CD4-positive, alpha-beta T cell (primary cell): ENCODE measurements at regions not wholly inside any gene's neighbourhood (a gene's known extent, or its start where the extent isn't known, plus 50 kb on each side); places are given as distances from the start of the nearest gene placed in this dataset.
A peak's percentile ranks its signal among the peaks of the same experiment; 100 is the strongest.

Source experiments
- ATAC-seq: fragments of 200-7000 bp; cut with Tn5 transposase; one replicate; pipeline ENCODE4 v1.10.0; 2022; ENCODE audit warnings: mild to moderate bottlenecking; ENCODE audit not compliant: poor library complexity
- CTCF ChIA-PET: fragments of 350-600 bp; sonication (Branson Sonifier 250); formaldehyde crosslinking; loops from one replicate; lab custom pipeline; 2021; ENCODE audit warnings: antibody characterized with exemption, inconsistent platforms; lab: Charles Lee
- POLR2A ChIA-PET: fragments of 350-600 bp; sonication (Branson Sonifier 250); formaldehyde crosslinking; loops from one replicate; lab custom pipeline; 2021; ENCODE audit warnings: antibody characterized with exemption, inconsistent platforms; lab: Charles Lee
- DNase-seq, 14 experiments: peaks; one replicate each; pipeline ENCODE4 v3.0.0-alpha.2; 2013 to 2020; ENCODE audit warnings: mixed read lengths in 2 of 14
- H3K27ac ChIP-seq, 2 donors: one replicate each; pipeline versions ENCODE4 v1.5.1 to v1.7.0; 2013; ENCODE audit warnings: low read length in 2 of 2, low read depth in 1 of 2, mild to moderate bottlenecking in 1 of 2
- H3K27me3 ChIP-seq, 2 experiments: 1 replicate in 1 of 2; 2 replicates in 1 of 2; pipeline versions ENCODE4 v1.6.1 to v1.7.0; 2013; ENCODE audit warnings: low read length in 2 of 2, control low read depth in 1 of 2, mild to moderate bottlenecking in 1 of 2, moderate library complexity in 1 of 2; ENCODE audit not compliant: insufficient read depth in 2 of 2, control insufficient read depth in 1 of 2
- H3K36me3 ChIP-seq: one replicate; pipeline ENCODE4 v1.6.1; 2013; ENCODE audit warnings: low read length, control low read depth; ENCODE audit not compliant: insufficient read depth
- H3K4me1 ChIP-seq: one replicate; pipeline ENCODE4 v1.6.1; 2013; ENCODE audit warnings: low read length, control low read depth; ENCODE audit not compliant: insufficient read depth
- H3K4me3 ChIP-seq: one replicate; pipeline ENCODE4 v1.5.1; 2013; ENCODE audit warnings: mild to moderate bottlenecking, low read length, moderate library complexity
- H3K9me3 ChIP-seq, 2 experiments: 1 replicate in 1 of 2; 2 replicates in 1 of 2; pipeline versions ENCODE4 v1.6.1 to v1.7.0; 2013; ENCODE audit warnings: low read length in 2 of 2, mild to moderate bottlenecking in 2 of 2, control low read depth in 1 of 2, moderate library complexity in 1 of 2; ENCODE audit not compliant: control insufficient read depth in 1 of 2, insufficient read depth in 1 of 2
- H3K27ac Mint-ChIP-seq: one replicate; pipeline ENCODE4 v1.8.0; 2020; ENCODE audit warnings: mixed read lengths
- H3K27me3 Mint-ChIP-seq: one replicate; pipeline ENCODE4 v1.8.0; 2021; ENCODE audit warnings: mixed read lengths
- H3K36me3 Mint-ChIP-seq: one replicate; pipeline ENCODE4 v1.8.0; 2021; ENCODE audit warnings: low read depth, mixed read lengths
- H3K4me1 Mint-ChIP-seq: one replicate; pipeline ENCODE4 v1.8.0; 2021; ENCODE audit warnings: low read depth, mixed read lengths
- H3K4me3 Mint-ChIP-seq: one replicate; pipeline ENCODE4 v1.8.0; 2020; ENCODE audit warnings: mild to moderate bottlenecking, mixed read lengths
- H3K9me3 Mint-ChIP-seq: one replicate; pipeline ENCODE4 v1.8.0; 2020; ENCODE audit warnings: mixed read lengths
- intact Hi-C, 2 experiments: fragments of 100-400 bp; cut with DNase I in 1 of 2; cut with micrococcal nuclease in 1 of 2; formaldehyde crosslinking; loops; one replicate each; pipeline versions ENCODE4 v1.15.1 to v1.9.0; 2023 to 2025; cut with DNase I, micrococcal nuclease
- TF ChIP-seq, protein P1 (sequence below): fragments of 200-600 bp; IDR thresholded peaks from one replicate; pipeline ENCODE4 v1.8.0; 2022; ENCODE audit warnings: antibody characterized with exemption, mild to moderate bottlenecking

DNA sequence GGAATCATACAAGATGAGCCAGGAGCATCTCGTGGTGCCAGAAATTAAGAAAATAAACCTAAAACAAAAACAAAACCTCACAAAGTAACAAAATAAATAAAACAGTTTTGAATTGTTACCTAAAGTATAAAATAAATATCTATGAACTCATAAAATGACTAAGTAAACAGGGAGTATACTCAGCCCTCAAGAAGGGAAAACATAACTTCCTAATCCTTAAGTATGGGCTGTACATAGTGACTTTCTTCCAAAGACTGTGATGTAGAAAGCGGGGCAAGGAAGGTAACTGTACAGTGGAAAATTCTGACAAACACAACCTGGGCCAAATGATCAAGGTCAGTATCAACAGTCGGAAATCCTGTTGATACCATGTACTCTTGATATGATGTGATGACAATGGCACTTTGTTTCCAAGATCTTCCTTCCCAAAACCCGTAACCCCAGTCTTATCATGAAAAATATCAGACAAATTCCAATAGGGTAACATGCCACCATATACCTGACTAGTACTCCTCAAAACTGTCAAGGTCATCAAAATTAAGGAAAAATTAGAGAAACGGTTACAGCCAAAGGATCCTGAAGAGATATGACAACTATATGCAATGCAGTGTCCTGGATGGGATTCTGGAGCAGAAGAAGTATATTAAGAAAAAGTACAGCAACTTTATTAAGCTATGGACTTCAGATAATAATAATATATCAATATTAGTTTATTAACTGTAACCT lies 76.0 kb upstream of the XIRP2 start:
- H3K9me3 ChIP-seq = peaks cover 0 to 5% of the 10 kb centered on the region in 2 experiments
- no peaks in the 10 kb centered on the region for H3K27me3 ChIP-seq
- H3K4me1 Mint-ChIP-seq = no peaks in the 10 kb centered on the region
- no peaks in the 10 kb centered on the region for H3K36me3 Mint-ChIP-seq
- ChIA-PET POLR2A (no interaction called here), CTCF (no interaction called here)
- intact Hi-C loops = no loop called here
- TF ChIP-seq, protein P1, sequence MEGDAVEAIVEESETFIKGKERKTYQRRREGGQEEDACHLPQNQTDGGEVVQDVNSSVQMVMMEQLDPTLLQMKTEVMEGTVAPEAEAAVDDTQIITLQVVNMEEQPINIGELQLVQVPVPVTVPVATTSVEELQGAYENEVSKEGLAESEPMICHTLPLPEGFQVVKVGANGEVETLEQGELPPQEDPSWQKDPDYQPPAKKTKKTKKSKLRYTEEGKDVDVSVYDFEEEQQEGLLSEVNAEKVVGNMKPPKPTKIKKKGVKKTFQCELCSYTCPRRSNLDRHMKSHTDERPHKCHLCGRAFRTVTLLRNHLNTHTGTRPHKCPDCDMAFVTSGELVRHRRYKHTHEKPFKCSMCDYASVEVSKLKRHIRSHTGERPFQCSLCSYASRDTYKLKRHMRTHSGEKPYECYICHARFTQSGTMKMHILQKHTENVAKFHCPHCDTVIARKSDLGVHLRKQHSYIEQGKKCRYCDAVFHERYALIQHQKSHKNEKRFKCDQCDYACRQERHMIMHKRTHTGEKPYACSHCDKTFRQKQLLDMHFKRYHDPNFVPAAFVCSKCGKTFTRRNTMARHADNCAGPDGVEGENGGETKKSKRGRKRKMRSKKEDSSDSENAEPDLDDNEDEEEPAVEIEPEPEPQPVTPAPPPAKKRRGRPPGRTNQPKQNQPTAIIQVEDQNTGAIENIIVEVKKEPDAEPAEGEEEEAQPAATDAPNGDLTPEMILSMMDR = no peak
- H3K4me3 Mint-ChIP-seq = no peak overlapping the region
- no peaks in the 10 kb centered on the region for H3K27me3 Mint-ChIP-seq
- ATAC-seq (no peak), DNase-seq (no peak)
- H3K36me3 ChIP-seq = no peaks in the 10 kb centered on the region
- H3K27ac ChIP-seq = no peak overlapping the region
- H3K27ac Mint-ChIP-seq = no peak overlapping the region
- no peaks in the 10 kb centered on the region for H3K4me1 ChIP-seq
- H3K4me3 ChIP-seq = no peak overlapping the region
- peaks cover 4% of the 10 kb centered on the region for H3K9me3 Mint-ChIP-seq

DNA sequence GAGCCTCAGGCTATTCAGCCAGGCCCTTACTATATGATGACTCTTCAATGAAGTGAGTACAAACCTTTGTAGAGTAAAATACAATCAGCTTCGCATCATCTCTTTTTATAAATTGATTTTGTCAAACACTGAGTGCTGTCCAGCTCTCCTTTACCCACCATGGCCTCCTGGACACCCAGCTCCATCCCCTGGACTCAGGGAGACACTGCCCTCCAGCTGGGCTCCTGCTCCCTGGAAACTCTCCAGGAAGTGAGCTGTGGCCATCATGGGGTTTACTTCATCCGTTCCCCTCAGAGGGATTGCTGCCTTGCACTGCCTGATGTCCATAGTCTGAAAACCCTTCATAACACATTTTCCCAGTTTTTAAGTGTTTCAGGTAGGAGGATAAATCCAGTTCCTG lies 82.5 kb upstream of the XIRP2 start:
- H3K27ac ChIP-seq = no peak overlapping the region
- H3K36me3 ChIP-seq = no peaks in the 10 kb centered on the region
- ChIA-PET CTCF (no interaction called here), POLR2A (no interaction called here)
- Mint-ChIP-seq H3K4me1 (peaks cover 37% of the 10 kb centered on the region), H3K9me3 (no peaks in the 10 kb centered on the region), H3K27ac (no peak overlapping the region), H3K27me3 (no peaks in the 10 kb centered on the region), H3K4me3 (no peak overlapping the region), H3K36me3 (no peaks in the 10 kb centered on the region)
- no peak for ATAC-seq
- peaks cover 4% of the 10 kb centered on the region for H3K4me1 ChIP-seq
- no peak for DNase-seq
- no peaks in the 10 kb centered on the region for H3K27me3 ChIP-seq
- no peak overlapping the region for H3K4me3 ChIP-seq
- intact Hi-C loops = no loop called here
- TF ChIP-seq, protein P1 = no peak
- peaks cover 0 to 4% of the 10 kb centered on the region in 2 experiments for H3K9me3 ChIP-seq

DNA sequence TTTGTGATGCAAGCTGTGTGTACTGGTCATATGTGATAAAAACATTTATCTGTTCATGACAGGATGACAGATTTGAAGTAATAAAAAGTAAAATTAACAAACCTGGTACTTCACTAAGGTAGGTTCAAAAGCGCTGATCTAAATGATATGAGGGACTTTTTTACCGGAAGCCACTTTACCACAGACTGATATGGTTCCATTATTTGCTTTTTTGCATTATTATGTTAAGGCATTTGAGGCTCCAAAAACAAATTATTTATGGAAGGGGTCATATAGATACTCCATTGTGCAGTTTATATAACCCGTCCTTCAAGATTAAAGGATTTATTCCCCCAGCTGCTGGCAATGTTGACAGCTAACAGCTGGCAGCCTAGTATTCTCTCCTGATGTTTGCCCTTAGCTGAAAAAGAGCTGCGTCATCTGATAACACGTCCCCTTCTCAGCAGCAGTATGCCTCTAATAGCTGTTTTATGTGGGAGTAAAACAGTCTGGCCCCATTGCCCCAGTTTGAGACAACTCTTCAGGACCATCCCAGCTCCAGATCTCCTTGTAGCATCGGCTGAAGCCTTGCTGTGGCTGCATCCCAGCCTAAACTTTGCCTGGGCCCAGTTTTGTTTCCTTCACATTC lies 84.8 kb upstream of the XIRP2 start:
- Mint-ChIP-seq H3K27ac (peak overlapping the region; percentile 71), H3K27me3 (no peaks in the 10 kb centered on the region), H3K4me1 (peaks cover 42% of the 10 kb centered on the region), H3K9me3 (no peaks in the 10 kb centered on the region), H3K4me3 (peak overlapping the region; percentile 65), H3K36me3 (no peaks in the 10 kb centered on the region)
- DNase-seq = peak in 3 of 14 experiments; percentile 11 to 19 (median 12)
- Histone ChIP-seq H3K4me3 (no peak overlapping the region), H3K27ac (no peak overlapping the region), H3K9me3 (peaks cover 0 to 4% of the 10 kb centered on the region in 2 experiments), H3K36me3 (no peaks in the 10 kb centered on the region), H3K27me3 (no peaks in the 10 kb centered on the region), H3K4me1 (peaks cover 4% of the 10 kb centered on the region)
- ChIA-PET CTCF (no interaction called here), POLR2A (interaction anchor here (0.7 to 1.2 kb wide), 4 partner anchors 11 to 105 kb away, joined by 3 to 4 read pairs (median 4); no protein-coding TSS in a partner anchor)
- ATAC-seq = peak; percentile 49
- intact Hi-C loops = loop anchor here in 1 of 2 experiments (5.0 kb wide), 1 partner anchor 1244 kb away; no protein-coding TSS in a partner anchor
- TF ChIP-seq, protein P1 = no peak
